DMS79 (cell line): ENCODE measurements at regions not wholly inside any gene's neighbourhood (a gene's known extent, or its start where the extent isn't known, plus 50 kb on each side); places are given as distances from the start of the nearest gene placed in this dataset.

Experiments used
- DNase-seq: peaks from one replicate; lab custom pipeline; 2025; lab: John Stamatoyannopoulos, UW

DNA sequence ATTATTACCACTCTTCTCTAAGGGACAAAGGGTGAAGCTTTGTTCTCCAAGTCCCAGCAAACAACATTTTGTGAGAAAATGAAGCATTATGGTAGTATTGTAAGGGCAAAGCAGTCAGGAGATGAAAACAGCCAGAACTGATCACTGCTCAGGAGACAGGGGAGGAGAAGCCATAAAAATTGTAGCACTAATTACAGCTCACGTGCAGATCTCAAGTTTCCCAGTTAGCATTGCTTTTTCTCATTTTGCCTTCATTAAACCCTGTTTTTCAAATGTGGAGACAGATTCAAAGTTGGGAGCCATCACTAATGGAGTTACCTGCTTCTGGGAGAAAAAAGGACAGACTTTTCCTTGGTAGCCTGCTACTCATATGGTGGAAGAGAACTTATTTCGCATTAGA lies 210.9 kb upstream of the PDE10A start:
- no peak for DNase-seq

DNA sequence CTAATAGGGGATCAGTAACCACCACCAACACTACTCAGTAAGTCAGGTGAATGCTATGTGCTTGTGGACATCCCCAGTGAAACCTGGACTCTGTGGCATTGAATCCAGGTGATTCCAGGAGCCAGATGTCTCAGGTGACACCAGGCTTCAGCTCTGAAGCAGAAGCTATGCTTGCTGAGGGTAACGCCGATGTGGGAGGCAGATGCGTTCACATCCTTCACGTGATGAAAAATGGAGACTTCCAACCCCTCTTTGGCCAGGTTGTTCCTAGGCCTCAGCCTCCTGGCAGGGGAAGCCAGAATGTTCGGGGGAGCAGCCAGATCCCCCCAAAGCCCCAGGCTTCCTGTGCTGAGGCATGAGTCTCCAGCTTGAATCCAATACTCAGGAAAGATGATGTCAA lies 209.8 kb upstream of the PDE10A start:
- DNase-seq, result no peak

DNA sequence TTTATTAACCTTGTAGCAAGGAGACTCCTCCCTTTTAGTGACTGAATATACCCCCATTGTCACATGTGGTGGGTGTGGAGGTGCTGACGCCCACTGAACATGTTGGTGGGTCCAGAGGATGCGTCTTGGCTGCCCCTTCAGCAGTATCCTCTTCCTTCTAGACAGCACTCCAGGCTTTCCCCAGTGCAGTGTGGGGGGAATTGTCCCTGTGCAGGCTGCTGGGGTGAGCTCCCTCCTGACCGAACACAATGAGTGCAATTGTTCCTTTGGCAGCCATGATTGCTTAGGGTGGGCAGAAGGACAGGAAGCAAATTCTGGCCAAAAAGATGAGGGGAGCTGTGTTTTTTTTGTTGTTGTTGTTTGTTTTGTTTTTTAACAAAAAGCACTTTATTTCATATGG lies 209.3 kb upstream of the PDE10A start:
- no peak for DNase-seq

- DNase-seq, result no peak
Measured at GRCh38 chr6:165871571-165871970, 208.5 kb upstream of the PDE10A start.

DNA sequence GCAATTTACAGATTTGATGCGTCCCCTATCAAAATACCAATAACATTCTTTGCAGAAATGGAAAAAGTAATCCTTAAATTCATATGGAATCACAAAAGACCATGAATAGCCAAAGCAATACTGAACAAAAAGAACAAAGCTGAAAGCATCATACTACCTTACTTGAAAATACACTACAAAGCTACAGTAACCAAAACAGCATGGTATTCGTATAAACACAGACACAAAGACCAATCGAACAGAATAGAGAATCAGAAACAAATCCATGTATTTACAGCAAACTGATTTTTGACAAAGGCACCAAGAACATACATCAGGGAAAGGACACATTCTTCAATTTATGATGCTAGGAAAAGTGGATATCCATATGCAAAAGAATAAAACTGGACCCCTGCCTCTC lies 206.5 kb upstream of the PDE10A start:
- DNase-seq, result no peak

GRCh38 chr6:165864925-165865324 lies 201.9 kb upstream of the PDE10A start:
- DNase-seq, result no peak

GRCh38 chr6:165864218-165864617 lies 201.2 kb upstream of the PDE10A start:
- DNase-seq, result no peak

DNA sequence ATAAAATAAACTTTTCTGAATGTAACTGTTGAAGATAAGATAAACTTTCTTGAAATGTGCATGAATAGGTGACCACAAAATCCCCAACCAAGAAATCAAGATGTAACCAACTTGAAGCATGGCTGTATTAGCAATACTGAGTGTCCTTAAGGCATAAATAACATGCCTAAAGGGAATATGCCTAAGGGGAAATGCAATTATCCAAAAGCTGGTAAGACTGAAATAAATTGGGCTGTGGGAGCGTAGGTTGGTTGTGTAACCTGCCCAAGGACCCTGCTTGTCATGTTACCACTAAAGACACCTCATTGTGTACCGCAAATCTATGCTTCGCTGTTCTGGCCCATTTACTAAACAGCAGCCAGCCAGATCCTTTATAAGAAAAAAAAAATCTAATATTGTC lies 200.8 kb upstream of the PDE10A start:
- no peak for DNase-seq

DNA sequence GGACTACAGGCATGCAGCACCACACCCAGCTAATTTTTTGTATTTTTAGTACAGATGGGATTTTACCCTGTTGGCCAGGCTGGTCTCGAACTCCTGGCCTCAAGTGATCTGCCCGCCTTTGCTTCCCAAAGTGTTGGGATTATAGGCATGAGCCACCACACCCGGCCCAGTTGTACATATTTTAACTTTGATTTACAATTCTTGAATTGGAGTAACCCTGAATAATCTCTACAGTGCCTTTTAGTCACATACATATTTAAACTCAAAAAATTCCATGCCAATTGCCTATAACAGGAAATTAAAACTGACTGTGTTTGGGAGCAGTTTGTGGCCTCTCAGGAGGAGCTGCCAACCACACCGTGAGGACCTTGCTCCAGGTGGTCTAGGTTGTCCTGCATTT lies 199.8 kb upstream of the PDE10A start:
- DNase-seq, result no peak

DNA sequence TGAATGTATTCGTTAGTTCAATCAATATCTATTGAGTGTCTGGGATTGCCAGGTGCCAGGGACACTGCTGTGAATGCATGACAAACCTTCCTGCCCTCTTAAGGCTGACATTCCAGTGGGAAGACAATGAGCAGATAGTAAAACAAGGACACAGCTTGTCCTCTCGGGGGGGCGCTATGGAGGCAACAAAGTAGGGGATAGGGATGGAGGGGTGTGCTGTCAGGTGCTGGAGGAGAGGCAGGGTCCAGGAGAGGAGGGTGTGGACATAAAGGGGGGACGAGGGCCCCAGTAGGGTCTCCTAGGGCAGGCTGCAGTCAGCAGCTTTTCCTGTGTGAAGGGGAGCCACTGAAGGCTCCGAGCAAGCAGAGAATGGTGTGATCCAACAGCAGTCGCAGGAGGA lies 198.2 kb upstream of the PDE10A start:
- DNase-seq, result no peak

DNA sequence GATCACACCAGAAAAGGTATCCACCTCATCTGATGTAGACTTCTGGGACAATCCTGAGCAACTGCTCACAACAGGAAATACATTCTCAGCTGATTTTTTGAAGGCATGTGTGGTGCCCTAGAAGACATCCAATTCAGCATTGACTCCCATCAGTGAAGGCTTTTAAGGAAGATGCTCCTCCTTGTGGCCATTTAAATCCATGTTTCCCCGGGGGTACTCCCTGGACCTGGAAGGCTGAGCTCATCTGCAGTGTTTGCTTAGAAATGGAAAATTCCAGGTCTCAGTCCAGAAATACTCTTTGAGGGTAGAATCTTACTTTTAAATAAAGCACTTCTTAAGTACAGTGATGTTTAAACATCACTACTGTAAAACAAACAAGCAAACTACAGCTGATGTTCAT lies 195.5 kb upstream of the PDE10A start:
- no peak for DNase-seq

GRCh38 chr6:165855856-165856255 lies 192.8 kb upstream of the PDE10A start:
- no peak for DNase-seq

- DNase-seq, result no peak
Measured at GRCh38 chr6:165854863-165855593, 192.0 kb upstream of the PDE10A start.

GRCh38 chr6:165854061-165854862 lies 191.2 kb upstream of the PDE10A start:
- no peak for DNase-seq

DNA sequence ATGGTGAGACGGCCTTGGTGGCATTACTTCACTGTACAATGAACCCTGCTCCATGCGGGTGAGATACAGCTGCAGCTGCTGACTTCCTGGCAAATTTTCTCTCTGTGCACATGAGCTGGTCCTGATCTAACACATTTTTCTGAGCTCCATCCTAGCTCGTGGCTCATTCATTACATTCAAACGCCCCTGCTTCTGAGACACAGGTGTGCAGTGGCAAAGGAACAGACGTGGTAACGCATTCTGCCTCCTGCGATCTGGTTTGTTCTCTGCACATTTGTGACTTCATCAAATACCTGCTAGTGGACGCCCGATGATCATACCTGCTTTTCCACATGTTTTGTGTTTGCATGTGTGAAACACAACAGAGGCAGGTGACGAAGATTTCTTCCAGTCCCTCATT lies 189.6 kb upstream of the PDE10A start:
- DNase-seq, result no peak

GRCh38 chr6:165850434-165851019 lies 187.5 kb upstream of the PDE10A start:
- DNase-seq, result no peak

GRCh38 chr6:165849534-165850430 lies 186.7 kb upstream of the PDE10A start:
- DNase-seq, result no peak

DNA sequence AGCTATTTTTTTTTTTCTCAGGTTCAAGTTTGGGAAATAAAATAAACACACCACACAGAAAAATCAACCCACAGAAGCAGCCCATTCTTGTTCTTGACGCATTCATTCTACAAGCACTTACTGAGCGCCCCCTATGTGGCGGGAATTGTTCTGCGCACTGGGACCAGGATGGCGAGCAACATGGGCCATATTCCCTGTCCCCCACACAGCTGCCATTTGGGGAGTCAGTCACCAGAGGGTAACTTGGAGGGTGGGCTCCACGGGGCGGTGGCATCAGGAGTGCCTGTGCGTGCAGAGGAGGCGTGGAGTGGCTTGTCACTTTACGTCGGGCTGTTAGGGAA lies 185.0 kb upstream of the PDE10A start:
- no peak for DNase-seq

DNA sequence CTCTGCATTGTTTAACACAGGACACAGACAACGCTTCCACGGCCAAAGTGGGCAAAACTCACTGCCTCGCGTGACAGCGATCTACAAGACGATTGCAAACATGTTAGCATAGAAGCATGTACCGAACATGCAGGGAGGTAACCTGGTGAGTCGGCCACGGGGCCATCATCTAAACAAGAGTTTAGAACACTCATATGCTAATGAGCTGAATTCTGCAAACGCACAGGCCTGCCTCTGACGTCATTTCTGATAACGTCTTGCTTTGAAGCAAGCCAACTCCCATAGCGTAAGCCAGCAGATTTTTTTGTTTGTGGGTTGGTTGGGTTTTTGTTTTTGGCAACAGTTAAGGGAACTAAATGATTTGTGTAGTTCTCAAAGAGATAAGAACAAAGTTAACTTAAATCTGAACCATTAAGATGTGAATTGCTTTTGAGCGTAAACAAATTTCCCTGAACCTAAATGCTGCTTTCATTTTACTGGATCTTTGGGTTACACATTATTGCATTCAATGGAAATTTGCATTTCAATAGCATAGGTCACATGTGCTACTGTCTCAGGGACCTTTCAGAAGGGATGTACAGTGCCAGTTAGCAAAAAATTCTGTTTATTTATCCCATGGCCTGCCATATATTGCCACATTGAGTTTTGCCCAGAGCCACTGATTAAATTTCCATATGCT lies 184.5 kb upstream of the PDE10A start:
- DNase-seq, result no peak

GRCh38 chr6:165846123-165846966 lies 183.3 kb upstream of the PDE10A start:
- DNase-seq, result no peak

GRCh38 chr6:165845493-165845892 lies 182.5 kb upstream of the PDE10A start:
- DNase-seq, result no peak
